PC-9 (cell line): ENCODE measurements at regions not wholly inside any gene's neighbourhood (a gene's known extent, or its start where the extent isn't known, plus 50 kb on each side); places are given as distances from the start of the nearest gene placed in this dataset.

ENCODE experiments used
- BruUV-seq: library from RNA; stranded (reverse); fragments of 400-500 nt; replicated peaks from 2 replicates; lab custom pipeline; 2021; lab: Mats Ljungman, UMichigan
- CTCF ChIA-PET: fragments of 300-600 bp; sonication (Branson Sonifier 250); formaldehyde crosslinking; loops from one replicate; lab custom pipeline; 2022; ENCODE audit warnings: antibody characterized with exemption; lab: Charles Lee
- POLR2A ChIA-PET: fragments of 300-600 bp; sonication (Branson Sonifier 250); formaldehyde crosslinking; loops from one replicate; lab custom pipeline; 2022; ENCODE audit warnings: antibody characterized with exemption; ENCODE audit not compliant: unreplicated experiment; lab: Charles Lee
- DNase-seq, 2 experiments: peaks; one replicate each; pipeline versions ENCODE4 v3.0.0 to v3.0.0-alpha.2; 2015 to 2022; ENCODE audit warnings: mixed read lengths in 1 of 2
- H2AFZ ChIP-seq: fragments of 200-600 bp; sonication (generic); 2 replicates; pipeline ENCODE4 v1.8.1; 2017; ENCODE audit warnings: antibody characterized with exemption
- H3F3A ChIP-seq: fragments of 200-600 bp; sonication (generic); 2 replicates; pipeline ENCODE4 v1.8.1; 2017; ENCODE audit warnings: antibody characterized with exemption, mild to moderate bottlenecking, low read depth; ENCODE audit not compliant: insufficient read depth
- H3K27ac ChIP-seq: fragments of 200-600 bp; sonication (generic); 2 replicates; pipeline ENCODE4 v1.6.1; 2016; ENCODE audit warnings: mixed run types
- H3K27me3 ChIP-seq: fragments of 200-600 bp; sonication (generic); 2 replicates; pipeline ENCODE4 v1.6.1; 2016; ENCODE audit warnings: low read depth, mixed run types; ENCODE audit not compliant: insufficient read depth
- H3K36me3 ChIP-seq: fragments of 200-600 bp; sonication (generic); 2 replicates; pipeline ENCODE4 v1.6.1; 2016; ENCODE audit warnings: low read depth, mixed run types
- H3K4me1 ChIP-seq: fragments of 200-600 bp; sonication (generic); replicated peaks from 2 replicates; pipeline ENCODE4 v1.6.1; 2016; ENCODE audit warnings: mixed run types; ENCODE audit not compliant: insufficient read depth
- H3K4me2 ChIP-seq: fragments of 200-600 bp; sonication (generic); 2 replicates; pipeline ENCODE4 v1.6.1; 2017; ENCODE audit warnings: mixed run types
- H3K4me3 ChIP-seq: fragments of 200-600 bp; sonication (generic); 2 replicates; pipeline ENCODE4 v1.6.1; 2016; ENCODE audit warnings: mixed run types
- H3K79me2 ChIP-seq: fragments of 200-600 bp; sonication (generic); 2 replicates; pipeline ENCODE4 v1.6.1; 2017; ENCODE audit warnings: low read depth, mixed run types
- H3K9me2 ChIP-seq: fragments of 200-600 bp; sonication (generic); 2 replicates; pipeline ENCODE4 v1.8.1; 2017; ENCODE audit warnings: mild to moderate bottlenecking; ENCODE audit not compliant: insufficient read depth
- H3K9me3 ChIP-seq: fragments of 200-600 bp; sonication (generic); 2 replicates; pipeline ENCODE4 v1.8.1; 2016; ENCODE audit warnings: low read depth; ENCODE audit not compliant: insufficient read depth
- H4K20me1 ChIP-seq: fragments of 200-600 bp; sonication (generic); 2 replicates; pipeline ENCODE4 v1.8.1; 2017; ENCODE audit not compliant: insufficient read depth
- CTCF ChIP-seq: fragments of 200-600 bp; sonication (generic); conservative IDR thresholded peaks from 2 replicates; pipeline ENCODE4 v1.6.1; 2017; ENCODE audit warnings: mixed run types, antibody characterized with exemption, mild to moderate bottlenecking, moderate library complexity
- EZH2 ChIP-seq: fragments of 200-600 bp; sonication (generic); IDR thresholded peaks from 2 replicates; pipeline ENCODE4 v1.8.0; 2017; ENCODE audit warnings: antibody characterized with exemption, low read depth
- intact Hi-C: fragments of 100-400 bp; cut with micrococcal nuclease; formaldehyde crosslinking; loops from one replicate; pipeline ENCODE4 v1.10.0; 2022; ENCODE audit not compliant: unreplicated experiment

GRCh38 chr3:30309961-30310954, 296.1 kb upstream of the TGFBR2 start:
- no peaks in the 10 kb centered on the region for H3K79me2 ChIP-seq
- no peaks in the 10 kb centered on the region for H4K20me1 ChIP-seq
- BruUV-seq: no TSS peak
- POLR2A ChIA-PET: no interaction called here
- no peaks in the 10 kb centered on the region for H3K27me3 ChIP-seq
- no peak overlapping the region for H2AFZ ChIP-seq
- no peak overlapping the region for H3K4me2 ChIP-seq
- no peak overlapping the region for H3K4me3 ChIP-seq
- CTCF ChIA-PET: no interaction called here
- no peaks in the 10 kb centered on the region for H3F3A ChIP-seq
- no peaks in the 10 kb centered on the region for H3K9me2 ChIP-seq
- intact Hi-C loops: no loop called here
- H3K9me3 ChIP-seq: no peaks in the 10 kb centered on the region
- no peak for DNase-seq
- no peaks in the 10 kb centered on the region for H3K4me1 ChIP-seq
- H3K36me3 ChIP-seq: no peaks in the 10 kb centered on the region
- H3K27ac ChIP-seq: no peak overlapping the region
- no peak for TF ChIP-seq CTCF
- TF ChIP-seq EZH2: no peak

GRCh38 chr3:30311781-30312180, 294.6 kb upstream of the TGFBR2 start:
- CTCF ChIA-PET: no interaction called here
- Histone ChIP-seq H3K27ac (no peak overlapping the region), H3K4me1 (no peaks in the 10 kb centered on the region), H3K27me3 (no peaks in the 10 kb centered on the region), H3F3A (no peaks in the 10 kb centered on the region), H3K9me3 (no peaks in the 10 kb centered on the region), H3K4me3 (no peak overlapping the region), H3K79me2 (no peaks in the 10 kb centered on the region), H2AFZ (no peak overlapping the region), H3K4me2 (no peak overlapping the region), H3K9me2 (no peaks in the 10 kb centered on the region), H3K36me3 (no peaks in the 10 kb centered on the region), H4K20me1 (no peaks in the 10 kb centered on the region)
- TF ChIP-seq EZH2 (no peak), CTCF (no peak)
- no peak for DNase-seq
- POLR2A ChIA-PET: no interaction called here
- intact Hi-C loops: no loop called here
- BruUV-seq: no TSS peak

- Histone ChIP-seq H3K4me2 (no peak overlapping the region), H3F3A (no peaks in the 10 kb centered on the region), H3K27me3 (no peaks in the 10 kb centered on the region), H4K20me1 (no peaks in the 10 kb centered on the region), H3K4me1 (no peaks in the 10 kb centered on the region), H3K27ac (no peak overlapping the region), H3K4me3 (no peak overlapping the region), H3K36me3 (no peaks in the 10 kb centered on the region), H3K9me3 (no peaks in the 10 kb centered on the region), H3K79me2 (no peaks in the 10 kb centered on the region), H2AFZ (no peak overlapping the region), H3K9me2 (no peaks in the 10 kb centered on the region)
- POLR2A ChIA-PET: no interaction called here
- TF ChIP-seq CTCF: no peak
- TF ChIP-seq EZH2: no peak
- no TSS peak for BruUV-seq
- intact Hi-C loops: no loop called here
- CTCF ChIA-PET: no interaction called here
- DNase-seq: no peak
Measured at GRCh38 chr3:30313840-30314239, 292.6 kb upstream of the TGFBR2 start.
